ENCODE measurements at regions not wholly inside any gene's neighbourhood (a gene's known extent, or its start where the extent isn't known, plus 50 kb on each side); places are given as distances from the start of the nearest gene placed in this dataset.

DNA sequence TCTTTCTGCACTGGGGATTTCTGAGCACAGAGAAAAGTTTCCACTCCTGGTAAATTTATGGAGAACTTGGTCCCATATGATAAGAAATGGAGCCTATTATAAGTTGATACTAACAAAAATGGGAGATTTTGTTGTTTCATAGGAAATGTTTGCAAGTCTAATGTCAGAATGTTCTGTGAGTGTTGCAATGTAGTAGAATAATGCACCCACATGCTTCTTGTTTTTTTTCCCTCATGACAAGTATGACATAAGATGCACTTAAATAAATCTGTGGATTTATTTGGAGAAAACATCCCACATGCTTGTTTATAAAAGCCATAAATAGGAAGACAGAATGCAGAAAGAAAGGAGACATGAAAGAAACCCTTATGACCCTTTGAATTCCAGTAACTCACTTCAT is 50.8 kb upstream of the KCNJ6 start:
- no peaks in the 10 kb centered on the region for H3K27me3 ChIP-seq
- no peaks in the 10 kb centered on the region for H3K36me3 ChIP-seq
- intact Hi-C loops (cut with DNase I): no loop called here
- TF ChIP-seq, protein P1, sequence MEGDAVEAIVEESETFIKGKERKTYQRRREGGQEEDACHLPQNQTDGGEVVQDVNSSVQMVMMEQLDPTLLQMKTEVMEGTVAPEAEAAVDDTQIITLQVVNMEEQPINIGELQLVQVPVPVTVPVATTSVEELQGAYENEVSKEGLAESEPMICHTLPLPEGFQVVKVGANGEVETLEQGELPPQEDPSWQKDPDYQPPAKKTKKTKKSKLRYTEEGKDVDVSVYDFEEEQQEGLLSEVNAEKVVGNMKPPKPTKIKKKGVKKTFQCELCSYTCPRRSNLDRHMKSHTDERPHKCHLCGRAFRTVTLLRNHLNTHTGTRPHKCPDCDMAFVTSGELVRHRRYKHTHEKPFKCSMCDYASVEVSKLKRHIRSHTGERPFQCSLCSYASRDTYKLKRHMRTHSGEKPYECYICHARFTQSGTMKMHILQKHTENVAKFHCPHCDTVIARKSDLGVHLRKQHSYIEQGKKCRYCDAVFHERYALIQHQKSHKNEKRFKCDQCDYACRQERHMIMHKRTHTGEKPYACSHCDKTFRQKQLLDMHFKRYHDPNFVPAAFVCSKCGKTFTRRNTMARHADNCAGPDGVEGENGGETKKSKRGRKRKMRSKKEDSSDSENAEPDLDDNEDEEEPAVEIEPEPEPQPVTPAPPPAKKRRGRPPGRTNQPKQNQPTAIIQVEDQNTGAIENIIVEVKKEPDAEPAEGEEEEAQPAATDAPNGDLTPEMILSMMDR (IDR thresholded peaks at IDR 0.05): no peak
- ATAC-seq: no peak
- H3K27ac ChIP-seq: no peak overlapping the region
- H3K4me3 ChIP-seq: no peak overlapping the region
- H3K4me1 ChIP-seq: no peaks in the 10 kb centered on the region
- DNase-seq: no peak
- H3K9me3 ChIP-seq: no peaks in the 10 kb centered on the region

DNA sequence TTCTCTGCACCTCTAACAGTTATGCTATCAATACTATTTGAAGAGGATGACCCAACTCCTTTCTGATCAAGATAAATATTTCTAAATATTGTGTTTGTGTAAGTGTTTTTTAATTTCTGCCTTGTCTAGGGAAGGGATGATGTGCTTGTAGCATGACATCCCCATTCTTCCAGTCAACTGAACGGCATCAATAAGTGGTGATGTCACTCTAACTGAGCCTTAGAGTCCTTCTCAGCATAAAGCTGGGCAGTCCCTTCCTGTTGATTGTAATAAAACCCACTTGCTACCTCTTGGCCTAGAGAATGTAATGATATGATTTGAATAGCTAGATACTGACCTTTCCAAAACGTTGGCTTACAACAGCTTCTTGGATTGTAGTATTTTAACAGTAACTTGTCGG is 52.5 kb upstream of the KCNJ6 start:
- ATAC-seq (no peak), DNase-seq (no peak)
- no peaks in the 10 kb centered on the region for H3K9me3 ChIP-seq
- TF ChIP-seq, protein P1 (IDR thresholded peaks at IDR 0.05): no peak
- H3K27ac ChIP-seq: no peak overlapping the region
- intact Hi-C loops (cut with DNase I): no loop called here
- no peaks in the 10 kb centered on the region for H3K4me1 ChIP-seq
- H3K27me3 ChIP-seq: no peaks in the 10 kb centered on the region
- H3K36me3 ChIP-seq: no peaks in the 10 kb centered on the region
- H3K4me3 ChIP-seq: no peak overlapping the region

- Histone ChIP-seq H3K27ac (no peak overlapping the region), H3K4me3 (no peak overlapping the region), H3K9me3 (no peaks in the 10 kb centered on the region), H3K36me3 (no peaks in the 10 kb centered on the region), H3K4me1 (no peaks in the 10 kb centered on the region), H3K27me3 (peaks cover 0 to 8% of the 10 kb centered on the region in 2 donors)
- ATAC-seq (no peak), DNase-seq (no peak)
- intact Hi-C loops (cut with DNase I): no loop called here
- TF ChIP-seq, protein P1 (IDR thresholded peaks at IDR 0.05): no peak
Observed at GRCh38 chr21:37970548-37970947, 54.3 kb upstream of the KCNJ6 start.

DNA sequence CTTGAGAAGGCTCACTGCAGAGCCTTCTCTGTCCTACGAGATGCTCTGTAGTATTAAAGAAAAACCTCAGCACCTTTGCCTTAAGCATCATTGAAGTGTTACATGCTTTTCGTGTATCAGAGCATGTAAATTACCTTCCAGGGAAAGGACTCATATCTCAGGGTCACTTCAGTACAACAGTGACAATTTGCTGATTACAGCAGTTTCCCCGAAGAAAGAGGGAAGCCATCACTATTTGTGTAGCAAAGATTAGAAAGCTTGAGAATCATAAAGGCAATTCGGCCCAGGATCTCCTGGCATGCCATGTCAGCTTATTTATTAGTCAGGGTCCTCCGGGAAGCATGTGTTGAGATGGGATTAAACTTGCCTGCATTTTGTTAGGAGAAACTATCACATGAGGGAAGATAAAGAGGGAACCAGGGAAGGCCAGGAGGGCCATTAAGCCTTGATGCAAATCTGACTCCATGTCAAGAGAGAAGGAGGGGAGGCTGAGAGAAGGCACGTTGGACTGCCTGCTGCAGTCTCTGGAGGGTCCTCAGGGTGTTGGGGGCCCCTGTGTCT is 55.2 kb upstream of the KCNJ6 start:
- H3K36me3 ChIP-seq: no peaks in the 10 kb centered on the region
- no peak for ATAC-seq
- intact Hi-C loops (cut with DNase I): no loop called here
- TF ChIP-seq, protein P1 (IDR thresholded peaks at IDR 0.05): no peak
- peaks cover 0 to 8% of the 10 kb centered on the region in 2 donors for H3K27me3 ChIP-seq
- no peaks in the 10 kb centered on the region for H3K9me3 ChIP-seq
- H3K27ac ChIP-seq: no peak overlapping the region
- no peak overlapping the region for H3K4me3 ChIP-seq
- H3K4me1 ChIP-seq: no peaks in the 10 kb centered on the region
- DNase-seq: no peak

DNA sequence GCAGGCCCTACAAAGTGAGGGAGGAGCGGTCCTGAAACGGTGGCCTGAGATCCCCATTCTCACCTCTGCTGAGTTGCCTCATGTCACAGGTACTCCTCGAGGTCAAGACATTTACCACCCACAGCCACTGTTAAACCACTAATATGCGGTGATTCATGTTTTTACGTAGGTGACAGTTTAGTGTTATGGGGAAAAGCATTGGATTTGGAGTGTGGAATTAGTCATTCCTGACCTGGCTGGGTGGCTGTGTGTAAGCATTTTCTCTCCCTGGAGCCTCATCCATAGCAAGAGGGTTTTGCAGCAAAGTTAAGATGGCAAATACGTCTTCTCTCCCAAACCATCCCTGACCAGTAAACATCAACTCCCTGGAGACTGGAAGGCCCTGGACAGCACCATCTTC is 57.8 kb upstream of the KCNJ6 start:
- Histone ChIP-seq H3K4me3 (no peak overlapping the region), H3K4me1 (no peaks in the 10 kb centered on the region), H3K27ac (no peak overlapping the region), H3K9me3 (no peaks in the 10 kb centered on the region), H3K36me3 (no peaks in the 10 kb centered on the region), H3K27me3 (peaks cover 0 to 8% of the 10 kb centered on the region in 2 donors)
- no peak for DNase-seq
- ATAC-seq: no peak
- intact Hi-C loops (cut with DNase I): no loop called here
- TF ChIP-seq, protein P1 (IDR thresholded peaks at IDR 0.05): no peak

All from left lung (tissue), 4 donors.